ENCODE measurements at regions not wholly inside any gene's neighbourhood (a gene's known extent, or its start where the extent isn't known, plus 50 kb on each side); places are given as distances from the start of the nearest gene placed in this dataset.

- TF ChIP-seq EZH2 (IDR thresholded peaks at IDR 0.05; ENCODE audit: borderline replicate concordance) (no peak), EZH2phosphoT487 (IDR thresholded peaks at IDR 0.05; ENCODE audit: low read depth, severe bottlenecking, unreplicated experiment) (no peak)
- TF ChIP-seq, protein P1, sequence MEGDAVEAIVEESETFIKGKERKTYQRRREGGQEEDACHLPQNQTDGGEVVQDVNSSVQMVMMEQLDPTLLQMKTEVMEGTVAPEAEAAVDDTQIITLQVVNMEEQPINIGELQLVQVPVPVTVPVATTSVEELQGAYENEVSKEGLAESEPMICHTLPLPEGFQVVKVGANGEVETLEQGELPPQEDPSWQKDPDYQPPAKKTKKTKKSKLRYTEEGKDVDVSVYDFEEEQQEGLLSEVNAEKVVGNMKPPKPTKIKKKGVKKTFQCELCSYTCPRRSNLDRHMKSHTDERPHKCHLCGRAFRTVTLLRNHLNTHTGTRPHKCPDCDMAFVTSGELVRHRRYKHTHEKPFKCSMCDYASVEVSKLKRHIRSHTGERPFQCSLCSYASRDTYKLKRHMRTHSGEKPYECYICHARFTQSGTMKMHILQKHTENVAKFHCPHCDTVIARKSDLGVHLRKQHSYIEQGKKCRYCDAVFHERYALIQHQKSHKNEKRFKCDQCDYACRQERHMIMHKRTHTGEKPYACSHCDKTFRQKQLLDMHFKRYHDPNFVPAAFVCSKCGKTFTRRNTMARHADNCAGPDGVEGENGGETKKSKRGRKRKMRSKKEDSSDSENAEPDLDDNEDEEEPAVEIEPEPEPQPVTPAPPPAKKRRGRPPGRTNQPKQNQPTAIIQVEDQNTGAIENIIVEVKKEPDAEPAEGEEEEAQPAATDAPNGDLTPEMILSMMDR (IDR thresholded peaks at IDR 0.05; ENCODE audit: poor library complexity) = no peak
Measured at GRCh38 chrX:137482136-137482535, 83.8 kb upstream of the ZIC3 start.
